ENCODE measurements at regions not wholly inside any gene's neighbourhood (a gene's known extent, or its start where the extent isn't known, plus 50 kb on each side); places are given as distances from the start of the nearest gene placed in this dataset.
"Not testable (repeated sequence)": the region's sequence is repeated elsewhere in the genome, so short reads cannot be mapped to it uniquely, and the experiment has no call there.

- no peak overlapping the region for H3K4me2 ChIP-seq (replicated peaks; ENCODE audit: low read depth, low read length, poor library complexity, severe bottlenecking)
- H3K36me3 ChIP-seq (replicated peaks in 1 of 2; ENCODE audit: control extremely low read depth in 1 of 2, control insufficient read depth in 1 of 2, extremely low read depth in 1 of 2, insufficient read depth in 2 of 2, low read length in 1 of 2), result no peaks in the 10 kb centered on the region
- no peaks in the 10 kb centered on the region for H3K4me1 ChIP-seq (ENCODE audit: control insufficient read depth in 2 of 2, insufficient read depth in 2 of 2, low read length in 2 of 2)
- ATAC-seq (ENCODE audit: low read depth) (no peak), DNase-seq (no peak)
- POLR2A ChIA-PET, result no interaction called here
- no peak overlapping the region for H3K9ac ChIP-seq (ENCODE audit: low read length)
- H3K9me3 Mint-ChIP-seq (ENCODE audit: insufficient read depth), result peaks cover 6% of the 10 kb centered on the region
- TF ChIP-seq EZH2 (IDR thresholded peaks at IDR 0.05; ENCODE audit: borderline replicate concordance, insufficient read depth, low read depth, low read length, poor library complexity, severe bottlenecking), result no peak
- no peak for TF ChIP-seq CTCF (IDR thresholded peaks at IDR 0.05)
- no peak overlapping the region for H3K27ac ChIP-seq (ENCODE audit: low read length in 2 of 2)
- intact Hi-C loops (cut with micrococcal nuclease), result no loop called here
- H3K9me3 ChIP-seq (ENCODE audit: control extremely low read depth in 1 of 3, control insufficient read depth in 2 of 3, insufficient read depth in 1 of 3, low read length in 2 of 3), result peaks cover 0 to 3% (median 2%) of the 10 kb centered on the region in 3 donors
- H3K4me3 ChIP-seq (ENCODE audit: control extremely low read depth in 1 of 5, extremely low read depth in 1 of 5, insufficient read depth in 1 of 5, low read depth in 2 of 5, low read length in 4 of 5), result no peak overlapping the region
- CTCF ChIA-PET, result interaction anchor here (0.7 kb wide), 1 partner anchor 231 kb away, joined by 4 read pairs; no protein-coding TSS in a partner anchor
- H2AFZ ChIP-seq (ENCODE audit: insufficient read depth, low read depth, low read length, poor library complexity, severe bottlenecking), result no peak overlapping the region
- H3K27ac Mint-ChIP-seq, result no peak overlapping the region
- peaks cover 2% of the 10 kb centered on the region for H3K4me1 Mint-ChIP-seq
- no peaks in the 10 kb centered on the region for H3K27me3 Mint-ChIP-seq
- H3K27me3 ChIP-seq (replicated peaks in 1 of 4; ENCODE audit: control extremely low read depth in 1 of 4, control insufficient read depth in 3 of 4, insufficient read depth in 4 of 4, low read length in 3 of 4), result no peaks in the 10 kb centered on the region
- no peaks in the 10 kb centered on the region for H4K20me1 ChIP-seq (ENCODE audit: control insufficient read depth, insufficient read depth, low read length, poor library complexity, severe bottlenecking)
- 36% methylated on average over 1 of the region's 4 CpGs for WGBS (ENCODE audit: insufficient coverage)
- H3K4me3 Mint-ChIP-seq, result no peak overlapping the region
- H3K79me2 ChIP-seq (ENCODE audit: control insufficient read depth, insufficient read depth, low read length), result no peaks in the 10 kb centered on the region
Observed at GRCh38 chr17:13843862-13844635, 225.3 kb upstream of the COX10 start.

- no peaks in the 10 kb centered on the region for H3K79me2 ChIP-seq (ENCODE audit: control insufficient read depth, insufficient read depth, low read length)
- Mint-ChIP-seq H3K4me1 (no peaks in the 10 kb centered on the region), H3K27me3 (no peaks in the 10 kb centered on the region), H3K4me3 (no peak overlapping the region), H3K9me3 (ENCODE audit: insufficient read depth) (peaks cover 5% of the 10 kb centered on the region), H3K27ac (no peak overlapping the region)
- no peak overlapping the region for H3K27ac ChIP-seq (ENCODE audit: low read length in 2 of 2)
- DNase-seq (no peak), ATAC-seq (ENCODE audit: low read depth) (no peak)
- H3K36me3 ChIP-seq (replicated peaks in 1 of 2; ENCODE audit: control extremely low read depth in 1 of 2, control insufficient read depth in 1 of 2, extremely low read depth in 1 of 2, insufficient read depth in 2 of 2, low read length in 1 of 2), result no peaks in the 10 kb centered on the region
- H3K27me3 ChIP-seq (replicated peaks in 1 of 4; ENCODE audit: control extremely low read depth in 1 of 4, control insufficient read depth in 3 of 4, insufficient read depth in 4 of 4, low read length in 3 of 4), result no peaks in the 10 kb centered on the region
- POLR2A ChIA-PET, result no interaction called here
- no peaks in the 10 kb centered on the region for H4K20me1 ChIP-seq (ENCODE audit: control insufficient read depth, insufficient read depth, low read length, poor library complexity, severe bottlenecking)
- CTCF ChIA-PET, result no interaction called here
- peaks cover 0 to 3% (median 2%) of the 10 kb centered on the region in 3 donors for H3K9me3 ChIP-seq (ENCODE audit: control extremely low read depth in 1 of 3, control insufficient read depth in 2 of 3, insufficient read depth in 1 of 3, low read length in 2 of 3)
- H3K4me2 ChIP-seq (replicated peaks; ENCODE audit: low read depth, low read length, poor library complexity, severe bottlenecking), result no peak overlapping the region
- TF ChIP-seq CTCF (IDR thresholded peaks at IDR 0.05) (no peak), EZH2 (IDR thresholded peaks at IDR 0.05; ENCODE audit: borderline replicate concordance, insufficient read depth, low read depth, low read length, poor library complexity, severe bottlenecking) (no peak)
- no peak overlapping the region for H3K9ac ChIP-seq (ENCODE audit: low read length)
- intact Hi-C loops (cut with micrococcal nuclease), result no loop called here
- H3K4me3 ChIP-seq (ENCODE audit: control extremely low read depth in 1 of 5, extremely low read depth in 1 of 5, insufficient read depth in 1 of 5, low read depth in 2 of 5, low read length in 4 of 5), result no peak overlapping the region
- H3K4me1 ChIP-seq (ENCODE audit: control insufficient read depth in 2 of 2, insufficient read depth in 2 of 2, low read length in 2 of 2), result peaks cover 0 to 4% of the 10 kb centered on the region in 2 donors
- no CpG with 5 or more reads among the region's 1 CpG for WGBS (ENCODE audit: insufficient coverage)
- no peak overlapping the region for H2AFZ ChIP-seq (ENCODE audit: insufficient read depth, low read depth, low read length, poor library complexity, severe bottlenecking)
Observed at GRCh38 chr17:13851889-13852288, 217.4 kb upstream of the COX10 start.

GRCh38 chr17:13855730-13856129 lies 213.6 kb upstream of the COX10 start:
- H4K20me1 ChIP-seq (ENCODE audit: control insufficient read depth, insufficient read depth, low read length, poor library complexity, severe bottlenecking); H3K9me3 Mint-ChIP-seq (ENCODE audit: insufficient read depth); POLR2A ChIA-PET; CTCF ChIA-PET; H3K9me3 ChIP-seq (ENCODE audit: control extremely low read depth in 1 of 3, control insufficient read depth in 2 of 3, insufficient read depth in 1 of 3, low read length in 2 of 3); H3K27ac Mint-ChIP-seq; H3K4me1 ChIP-seq (ENCODE audit: control insufficient read depth in 2 of 2, insufficient read depth in 2 of 2, low read length in 2 of 2); H3K4me3 ChIP-seq (ENCODE audit: control extremely low read depth in 1 of 5, extremely low read depth in 1 of 5, insufficient read depth in 1 of 5, low read depth in 2 of 5, low read length in 4 of 5); intact Hi-C loops (cut with micrococcal nuclease); H3K4me3 Mint-ChIP-seq; H3K27me3 Mint-ChIP-seq; H3K4me2 ChIP-seq (replicated peaks; ENCODE audit: low read depth, low read length, poor library complexity, severe bottlenecking); H3K4me1 Mint-ChIP-seq; H3K36me3 ChIP-seq (replicated peaks in 1 of 2; ENCODE audit: control extremely low read depth in 1 of 2, control insufficient read depth in 1 of 2, extremely low read depth in 1 of 2, insufficient read depth in 2 of 2, low read length in 1 of 2); DNase-seq; H3K9ac ChIP-seq (ENCODE audit: low read length); H3K27me3 ChIP-seq (replicated peaks in 1 of 4; ENCODE audit: control extremely low read depth in 1 of 4, control insufficient read depth in 3 of 4, insufficient read depth in 4 of 4, low read length in 3 of 4); ATAC-seq (ENCODE audit: low read depth); H3K79me2 ChIP-seq (ENCODE audit: control insufficient read depth, insufficient read depth, low read length); H2AFZ ChIP-seq (ENCODE audit: insufficient read depth, low read depth, low read length, poor library complexity, severe bottlenecking); H3K27ac ChIP-seq (ENCODE audit: low read length in 2 of 2): not testable (repeated sequence)
- 85% methylated on average over 4 of the region's 4 CpGs for WGBS (ENCODE audit: insufficient coverage)

Measured in B cell (primary cell).